Body of pancreas (tissue), 4 donors: ENCODE measurements at regions not wholly inside any gene's neighbourhood (a gene's known extent, or its start where the extent isn't known, plus 50 kb on each side); places are given as distances from the start of the nearest gene placed in this dataset.

Experiments
- ATAC-seq: fragments of 150-250 bp; one replicate; pipeline ENCODE4 v1.9.1; 2016
- DNase-seq, 4 donors: peaks; one replicate each; pipeline ENCODE4 v3.0.0-alpha.2; 2019
- H3K27ac ChIP-seq, 4 donors: fragments of 200-600 bp; sonication (generic); 1 replicate in 3 of 4; 2 replicates in 1 of 4; pipeline versions ENCODE4 v1.5.1 to v1.6.1; 2016 to 2019; ENCODE audit warnings: mild to moderate bottlenecking in 1 of 4, mixed read lengths in 1 of 4, moderate library complexity in 1 of 4
- H3K27me3 ChIP-seq, 2 donors: fragments of 200-600 bp; sonication (generic); one replicate each; pipeline ENCODE4 v1.6.0; 2016; ENCODE audit warnings: mild to moderate bottlenecking in 1 of 2
- H3K36me3 ChIP-seq, 2 donors: fragments of 200-600 bp; sonication (generic); replicated peaks in 1 of 2; 2 replicates each; pipeline ENCODE4 v1.5.1; 2016; ENCODE audit warnings: low read depth in 2 of 2; ENCODE audit not compliant: insufficient read depth in 1 of 2
- H3K4me1 ChIP-seq: fragments of 200-600 bp; sonication (generic); one replicate; pipeline ENCODE4 v1.6.0; 2016
- H3K4me3 ChIP-seq, 2 donors: fragments of 200-600 bp; sonication (generic); 1 replicate in 1 of 2; 2 replicates in 1 of 2; pipeline ENCODE4 v1.5.1; 2016 to 2019
- H3K9me3 ChIP-seq, 3 donors: fragments of 200-600 bp; sonication (generic); 1 replicate in 2 of 3; 2 replicates in 1 of 3; pipeline ENCODE4 v1.5.1; 2016
- POLR2A ChIP-seq, 3 donors: fragments of 450-650 bp; IDR thresholded peaks; one replicate each; pipeline ENCODE4 v1.6.1; 2016; ENCODE audit warnings: antibody characterized with exemption in 3 of 3, mild to moderate bottlenecking in 2 of 3
- WGBS, 2 donors: methylation state at CpG; one replicate each; pipeline ENCODE4 v1.1.5; 2017; 5-methylcytosine and 5-hydroxymethylcytosine counted together
- intact Hi-C: fragments of 100-400 bp; cut with DNase I; formaldehyde crosslinking; loops from one replicate; pipeline ENCODE4 v1.15.1; 2023
- TF ChIP-seq, protein P1 (sequence below), 7 experiments: fragments of 450-650 bp in 4 of 7; fragments of 200-600 bp in 3 of 7; sonication (generic) in 3 of 7; IDR thresholded peaks; one replicate each; pipeline ENCODE4 v1.5.1; 2016 to 2019; ENCODE audit warnings: antibody characterized with exemption in 7 of 7

GRCh38 chr9:117535434-117535833, 120.6 kb upstream of the ASTN2 start:
- Histone ChIP-seq H3K4me1 (no peaks in the 10 kb centered on the region), H3K27me3 (no peaks in the 10 kb centered on the region), H3K27ac (no peak overlapping the region), H3K9me3 (no peaks in the 10 kb centered on the region), H3K36me3 (no peaks in the 10 kb centered on the region), H3K4me3 (no peak overlapping the region)
- no peak for TF ChIP-seq POLR2A (IDR thresholded peaks at IDR 0.05)
- TF ChIP-seq, protein P1, sequence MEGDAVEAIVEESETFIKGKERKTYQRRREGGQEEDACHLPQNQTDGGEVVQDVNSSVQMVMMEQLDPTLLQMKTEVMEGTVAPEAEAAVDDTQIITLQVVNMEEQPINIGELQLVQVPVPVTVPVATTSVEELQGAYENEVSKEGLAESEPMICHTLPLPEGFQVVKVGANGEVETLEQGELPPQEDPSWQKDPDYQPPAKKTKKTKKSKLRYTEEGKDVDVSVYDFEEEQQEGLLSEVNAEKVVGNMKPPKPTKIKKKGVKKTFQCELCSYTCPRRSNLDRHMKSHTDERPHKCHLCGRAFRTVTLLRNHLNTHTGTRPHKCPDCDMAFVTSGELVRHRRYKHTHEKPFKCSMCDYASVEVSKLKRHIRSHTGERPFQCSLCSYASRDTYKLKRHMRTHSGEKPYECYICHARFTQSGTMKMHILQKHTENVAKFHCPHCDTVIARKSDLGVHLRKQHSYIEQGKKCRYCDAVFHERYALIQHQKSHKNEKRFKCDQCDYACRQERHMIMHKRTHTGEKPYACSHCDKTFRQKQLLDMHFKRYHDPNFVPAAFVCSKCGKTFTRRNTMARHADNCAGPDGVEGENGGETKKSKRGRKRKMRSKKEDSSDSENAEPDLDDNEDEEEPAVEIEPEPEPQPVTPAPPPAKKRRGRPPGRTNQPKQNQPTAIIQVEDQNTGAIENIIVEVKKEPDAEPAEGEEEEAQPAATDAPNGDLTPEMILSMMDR (IDR thresholded peaks at IDR 0.05), result peak in 2 of 7 experiments; percentile 17 to 32
- DNase-seq (peak in 2 of 4 donors; percentile 3 to 21), ATAC-seq (no peak)
- WGBS, 2 donors, result 19 to 24% methylated on average over 3 of the region's 3 CpGs
- intact Hi-C loops, result no loop called here

DNA sequence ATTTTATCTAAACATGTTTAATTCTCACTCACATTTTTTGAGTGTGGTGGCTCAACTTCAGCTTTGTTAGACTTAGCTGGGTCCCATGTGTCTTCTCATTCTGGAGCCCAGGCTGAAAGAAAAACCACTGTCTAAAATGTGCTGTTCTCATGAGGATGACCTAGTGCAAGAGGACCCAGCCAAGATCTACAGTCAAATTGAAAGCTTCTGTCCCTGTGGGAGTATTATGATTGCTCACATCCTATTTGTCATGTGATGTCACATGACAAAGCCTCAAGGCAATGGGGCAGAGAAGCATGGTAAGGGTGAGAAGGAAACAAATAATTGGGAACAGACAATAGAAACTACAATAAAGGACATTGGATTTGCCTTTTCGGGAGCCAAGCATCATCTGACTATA, 113.4 kb upstream of the ASTN2 start:
- intact Hi-C loops, result no loop called here
- Histone ChIP-seq H3K27me3 (no peaks in the 10 kb centered on the region), H3K36me3 (no peaks in the 10 kb centered on the region), H3K27ac (no peak overlapping the region), H3K9me3 (no peaks in the 10 kb centered on the region), H3K4me1 (no peaks in the 10 kb centered on the region), H3K4me3 (no peak overlapping the region)
- ATAC-seq (no peak), DNase-seq (no peak)
- TF ChIP-seq, protein P1 (IDR thresholded peaks at IDR 0.05), result no peak
- no peak for TF ChIP-seq POLR2A (IDR thresholded peaks at IDR 0.05)
- 71 to 87% methylated on average over 1 of the region's 1 CpG for WGBS, 2 donors

GRCh38 chr9:117526674-117527073, 111.8 kb upstream of the ASTN2 start:
- no peaks in the 10 kb centered on the region for H3K36me3 ChIP-seq
- 40 to 54% methylated on average over 2 of the region's 2 CpGs for WGBS, 2 donors

GRCh38 chr9:117523531-117524153, 108.8 kb upstream of the ASTN2 start:
- intact Hi-C loops, result no loop called here
- ATAC-seq (no peak), DNase-seq (no peak)
- 59 to 70% methylated on average over 2 of the region's 2 CpGs for WGBS, 2 donors
- H3K36me3 ChIP-seq, result no peaks in the 10 kb centered on the region
- H3K27me3 ChIP-seq, result no peaks in the 10 kb centered on the region
- H3K9me3 ChIP-seq, result no peaks in the 10 kb centered on the region
- no peak overlapping the region for H3K4me3 ChIP-seq
- H3K27ac ChIP-seq, result no peak overlapping the region
- TF ChIP-seq, protein P1 (IDR thresholded peaks at IDR 0.05), result no peak
- no peak for TF ChIP-seq POLR2A (IDR thresholded peaks at IDR 0.05)
- H3K4me1 ChIP-seq, result no peaks in the 10 kb centered on the region

More at GRCh38 chr9:117526674-117527073, 111.8 kb upstream of the ASTN2 start:
- ATAC-seq, result no peak
- Histone ChIP-seq H3K27ac (no peak overlapping the region), H3K4me1 (no peaks in the 10 kb centered on the region), H3K9me3 (no peaks in the 10 kb centered on the region), H3K4me3 (no peak overlapping the region), H3K27me3 (no peaks in the 10 kb centered on the region)
- intact Hi-C loops, result no loop called here
- TF ChIP-seq, protein P1 (IDR thresholded peaks at IDR 0.05), result no peak
- no peak for TF ChIP-seq POLR2A (IDR thresholded peaks at IDR 0.05)
- no peak for DNase-seq

- no peak for DNase-seq
- peaks cover 12% of the 10 kb centered on the region for H3K4me1 ChIP-seq
- 80% methylated on average over 4 of the region's 4 CpGs for WGBS, 2 donors
- intact Hi-C loops, result no loop called here
- H3K9me3 ChIP-seq, result no peaks in the 10 kb centered on the region
- TF ChIP-seq POLR2A (IDR thresholded peaks at IDR 0.05), result no peak
- TF ChIP-seq, protein P1 (IDR thresholded peaks at IDR 0.05), result no peak
- no peak overlapping the region for H3K27ac ChIP-seq
- H3K27me3 ChIP-seq, result no peaks in the 10 kb centered on the region
- no peak for ATAC-seq
- H3K4me3 ChIP-seq, result no peak overlapping the region
- H3K36me3 ChIP-seq, result no peaks in the 10 kb centered on the region
Measured at GRCh38 chr9:117521293-117521692, 106.4 kb upstream of the ASTN2 start.
